Hematopoietic multipotent progenitor cell (in vitro differentiated cells): ENCODE measurements at regions not wholly inside any gene's neighbourhood (a gene's known extent, or its start where the extent isn't known, plus 50 kb on each side); places are given as distances from the start of the nearest gene placed in this dataset.
"Not testable (repeated sequence)": the region's sequence is repeated elsewhere in the genome, so short reads cannot be mapped to it uniquely, and the experiment has no call there.

Source experiments
- DNase-seq, 3 donors: peaks; one replicate each; pipeline ENCODE4 v3.0.0-alpha.2; 2011 to 2015; ENCODE audit warnings: low read depth in 2 of 3, low spot score in 2 of 3

DNA sequence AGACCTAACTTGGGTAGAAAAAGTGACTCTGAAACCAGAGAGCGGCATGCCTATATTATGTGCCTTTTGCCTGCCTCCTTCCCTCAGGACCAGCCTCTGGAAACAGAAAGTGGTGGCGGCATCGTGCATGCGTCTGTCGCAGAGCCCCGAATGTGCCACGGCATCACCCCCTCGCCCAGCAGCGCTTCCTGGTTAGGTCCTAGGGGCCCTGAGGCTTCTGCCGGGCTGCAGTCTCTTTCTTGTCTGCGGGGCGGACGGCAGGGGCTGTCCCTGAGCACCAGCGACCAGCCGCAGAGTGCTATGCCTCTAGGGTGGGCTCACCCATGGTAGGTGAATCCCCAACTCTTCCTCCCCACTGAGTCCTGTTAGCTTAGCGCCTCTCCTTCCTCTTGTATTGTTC, 68.7 kb downstream of the VSIG4 start:
- no peak for DNase-seq

DNA sequence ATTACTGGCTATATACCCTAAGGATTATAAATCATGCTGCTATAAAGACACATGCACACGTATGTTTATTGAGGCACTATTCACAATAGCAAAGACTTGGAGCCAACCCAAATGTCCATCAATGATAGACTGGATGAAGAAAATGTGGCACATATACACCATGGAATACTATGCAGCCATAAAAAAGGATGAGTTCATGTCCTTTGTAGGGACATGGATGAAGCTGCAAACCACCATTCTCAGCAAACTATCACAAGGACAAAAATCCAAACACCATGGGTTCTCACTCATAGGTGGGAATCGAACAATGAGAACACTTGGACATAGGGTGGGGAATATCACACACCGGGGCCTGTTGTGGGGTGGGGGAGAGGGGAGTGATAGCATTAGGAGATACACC, 72.7 kb downstream of the VSIG4 start:
- not testable (repeated sequence) for DNase-seq

DNA sequence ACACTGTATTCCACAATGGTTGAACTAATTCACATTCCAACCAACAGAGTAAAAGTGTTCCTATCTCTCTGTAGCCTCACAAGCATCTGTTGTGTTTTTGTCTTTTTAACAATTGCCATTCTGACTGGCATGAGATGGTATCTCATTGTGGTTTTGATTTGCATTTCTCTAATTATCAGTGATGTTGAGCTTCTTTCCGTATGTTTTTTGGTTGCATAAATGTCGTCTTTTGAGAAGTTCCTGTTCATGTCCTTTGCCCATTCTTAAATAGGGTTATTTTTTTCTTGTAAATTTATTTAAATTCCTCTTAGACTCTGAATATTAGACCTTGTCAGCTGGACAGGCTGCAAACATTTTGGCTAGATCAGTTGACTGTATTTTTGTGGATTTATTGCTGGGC, 78.2 kb downstream of the VSIG4 start:
- no peak for DNase-seq

DNA sequence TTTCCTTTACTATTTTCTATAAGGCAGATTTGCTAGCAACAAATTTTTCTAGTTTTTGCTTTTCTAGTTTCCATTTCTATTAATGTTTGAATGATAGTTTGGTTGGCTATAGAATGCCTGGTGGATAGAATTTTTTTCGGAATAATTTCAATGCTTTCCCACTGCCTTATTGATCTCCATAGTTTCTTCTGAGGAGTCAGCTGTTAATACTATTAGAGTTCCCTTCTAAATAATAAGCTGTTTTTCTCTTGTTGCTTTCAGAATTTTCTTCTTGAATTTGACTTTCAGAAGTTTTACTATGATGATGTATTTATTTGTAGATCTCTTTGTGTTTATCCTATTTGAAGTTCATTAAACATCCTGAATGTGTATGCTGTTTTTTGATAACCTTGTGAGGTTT, 91.8 kb downstream of the VSIG4 start:
- DNase-seq: no peak

DNA sequence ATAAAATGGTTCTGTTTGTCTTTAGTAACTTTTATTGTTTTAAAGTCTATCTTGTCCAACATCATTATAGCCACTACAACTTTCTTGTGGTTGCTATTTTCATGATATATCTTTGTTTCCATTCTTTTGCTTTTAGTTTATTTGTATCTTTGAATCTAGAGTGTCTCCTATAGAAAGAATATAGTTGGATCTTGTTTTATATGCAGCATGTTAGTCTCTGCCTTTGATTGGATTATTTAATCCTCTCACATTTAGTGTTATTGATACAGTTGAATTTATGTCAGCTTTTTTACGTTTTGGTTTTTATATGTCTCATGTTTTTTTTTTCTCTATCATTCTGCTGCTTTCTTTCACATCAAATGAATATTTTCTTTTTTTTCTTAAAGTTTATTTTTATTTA, 98.1 kb downstream of the VSIG4 start:
- DNase-seq: no peak

DNA sequence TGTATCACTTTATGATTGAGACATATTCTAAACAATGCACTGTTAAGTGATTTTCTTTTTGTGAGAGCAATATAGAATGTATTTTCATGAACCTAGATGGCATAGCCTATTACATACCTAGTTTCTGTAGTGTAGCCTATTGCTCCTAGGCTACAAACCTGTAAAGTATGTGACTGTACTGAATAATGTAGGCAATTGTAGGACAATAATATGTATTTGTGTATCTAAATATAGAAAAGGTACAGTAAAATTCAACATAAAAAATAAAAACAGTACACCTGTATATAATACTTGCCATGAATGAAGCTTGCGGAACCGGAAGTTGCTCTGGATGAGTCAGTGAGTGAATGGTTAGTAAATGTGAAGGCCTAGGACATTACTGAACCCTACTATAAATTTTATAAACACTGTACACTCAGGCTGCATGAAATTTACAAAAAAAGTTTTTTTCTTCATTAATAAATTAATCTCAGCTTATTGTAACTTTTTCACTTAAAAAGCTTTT, 106.7 kb downstream of the VSIG4 start:
- DNase-seq: no peak

DNA sequence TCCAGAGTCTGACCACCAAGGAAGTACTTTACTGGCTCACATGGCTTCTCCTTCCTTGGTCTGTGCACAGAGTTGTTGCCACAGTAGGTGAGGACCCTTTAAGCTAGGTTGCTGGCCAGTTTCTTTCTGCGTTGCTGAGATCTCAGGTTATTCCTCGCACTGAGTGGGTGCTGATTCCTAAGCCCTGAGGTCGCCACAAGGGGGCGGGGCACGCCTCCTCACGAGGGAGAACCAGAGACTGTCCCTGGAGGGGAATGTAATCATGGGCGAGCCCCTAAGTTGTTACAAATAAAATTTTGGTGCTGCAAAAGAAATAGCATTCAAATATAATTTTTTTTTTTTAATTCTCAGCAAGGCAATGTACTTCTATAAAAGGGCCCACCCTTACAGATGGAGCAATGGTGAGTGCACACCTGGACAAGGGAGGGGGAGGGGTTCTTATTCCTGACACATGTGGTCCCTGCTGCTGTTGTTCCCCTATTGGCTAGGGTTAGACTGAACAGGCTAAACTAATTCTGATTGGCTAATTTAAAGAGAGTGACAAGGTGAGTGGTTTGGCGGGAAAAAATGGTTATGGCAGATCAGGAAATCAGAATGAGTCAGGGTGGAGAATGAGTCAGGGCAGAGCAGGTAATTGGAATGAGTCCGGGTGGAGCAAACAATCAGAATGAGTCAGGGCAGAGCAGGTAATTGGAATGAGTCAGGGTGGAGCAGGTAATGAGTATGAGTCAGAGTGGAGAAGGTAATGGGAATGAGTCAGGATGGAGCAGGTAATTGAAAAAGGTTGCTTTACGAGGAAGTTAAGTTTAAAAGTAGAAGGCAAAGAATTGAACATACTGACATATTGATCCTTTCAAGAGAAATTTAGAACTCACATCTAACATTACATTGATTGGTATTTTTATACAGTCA, 107.5 kb downstream of the VSIG4 start:
- DNase-seq: no peak

DNA sequence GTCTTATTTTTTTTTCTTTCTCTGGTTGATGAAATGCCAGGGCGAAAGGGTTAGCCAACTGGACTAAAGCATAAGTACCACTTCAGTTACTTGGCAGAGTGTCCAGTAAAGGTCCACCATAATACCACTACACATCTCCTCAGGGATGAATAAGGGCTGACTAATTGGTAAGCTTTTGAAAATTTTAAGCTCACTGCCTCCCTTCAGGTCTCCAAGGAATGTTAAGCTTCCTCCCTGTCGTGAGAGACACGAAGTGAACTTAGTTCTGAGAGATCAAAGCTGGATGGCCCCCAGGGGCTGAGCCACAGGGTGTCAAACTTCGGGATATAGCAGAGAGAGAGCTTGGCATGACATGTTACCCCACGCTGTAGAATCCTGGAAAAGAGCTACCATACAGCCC, 111.4 kb downstream of the VSIG4 start:
- DNase-seq: no peak

DNA sequence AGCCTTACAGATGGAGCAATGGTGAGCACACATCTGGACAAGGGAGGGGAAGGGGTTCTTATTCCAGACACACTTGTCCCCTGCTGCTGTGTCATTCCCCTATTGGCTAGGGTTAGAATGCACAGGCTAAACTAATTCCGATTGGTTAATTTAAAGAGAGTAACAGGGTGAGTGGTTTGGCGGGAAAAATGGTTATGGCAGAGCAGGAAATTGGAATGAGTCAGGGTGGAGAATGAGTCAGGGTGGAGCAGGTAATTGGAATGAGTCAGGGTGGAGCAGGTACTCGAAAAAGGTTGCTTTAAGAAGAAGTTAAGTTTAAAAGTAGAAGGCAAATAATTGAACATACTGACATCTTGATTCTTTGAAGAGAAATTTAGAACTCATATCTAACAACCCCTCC, 112.5 kb downstream of the VSIG4 start:
- not testable (repeated sequence) for DNase-seq

DNA sequence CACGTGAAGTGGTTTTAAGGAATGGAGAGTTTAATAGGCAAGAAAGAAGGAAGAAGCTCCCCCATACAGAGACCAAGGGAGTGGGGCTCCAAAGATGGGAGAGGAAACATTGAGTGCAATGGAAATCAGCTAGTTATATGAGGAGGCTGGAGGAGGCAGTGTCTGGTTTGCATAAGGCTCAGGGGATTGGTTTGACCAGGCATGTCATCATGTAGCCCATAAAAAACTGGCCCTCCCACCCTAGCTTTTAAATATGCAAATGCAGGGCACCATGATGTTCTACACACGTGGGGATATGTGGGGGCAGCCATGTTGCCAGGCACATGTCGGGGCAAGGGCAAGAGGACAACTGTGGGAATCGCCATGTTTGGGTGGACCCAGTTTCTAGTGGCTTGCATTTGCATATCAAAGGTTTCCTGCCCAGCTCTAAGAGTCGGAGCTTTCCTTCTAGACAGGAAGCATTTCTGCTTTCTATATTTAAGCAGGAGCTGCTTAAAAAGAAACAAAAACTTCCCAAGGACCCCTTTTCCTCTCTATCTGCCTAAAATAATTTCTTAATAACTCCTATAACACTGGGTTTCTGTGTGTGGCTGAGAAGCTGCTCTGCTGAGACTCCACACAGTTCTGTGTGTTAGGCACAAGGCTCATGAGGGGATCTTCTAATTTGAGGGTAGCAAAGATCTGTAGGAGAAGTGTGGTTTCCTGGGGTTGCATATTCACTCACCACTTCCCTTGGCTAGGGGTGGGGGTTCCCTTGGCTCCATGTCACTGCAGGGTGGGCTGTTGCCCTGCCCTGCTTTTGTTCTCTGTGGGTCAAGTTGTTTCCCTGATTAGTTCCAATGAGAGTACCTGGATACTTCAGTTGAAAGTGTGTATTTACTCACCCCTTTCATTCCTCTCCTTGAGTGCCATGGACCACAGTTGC, 113.5 kb downstream of the VSIG4 start:
- peak in 2 of 3 donors; percentile 17 to 49 for DNase-seq

DNA sequence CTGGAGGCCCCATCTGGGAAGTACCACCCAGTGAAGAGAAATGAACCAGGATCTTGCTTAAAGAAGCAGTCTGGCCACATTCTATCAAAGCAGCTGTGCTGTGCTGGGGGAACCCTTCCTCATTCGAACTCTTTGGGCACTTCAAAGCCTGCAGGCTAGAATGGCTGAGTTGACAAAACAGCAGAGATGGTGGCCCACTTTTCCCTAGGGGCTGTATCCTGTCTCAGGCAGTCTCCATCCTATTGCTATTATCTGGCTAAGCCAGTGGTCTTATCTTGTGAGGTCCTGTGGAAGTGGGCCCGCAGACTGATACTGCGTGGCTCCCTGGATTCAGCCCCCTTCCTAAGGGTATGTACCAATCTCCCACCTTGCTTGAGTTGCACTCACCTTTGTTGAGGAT, 114.3 kb downstream of the VSIG4 start:
- DNase-seq: no peak

DNA sequence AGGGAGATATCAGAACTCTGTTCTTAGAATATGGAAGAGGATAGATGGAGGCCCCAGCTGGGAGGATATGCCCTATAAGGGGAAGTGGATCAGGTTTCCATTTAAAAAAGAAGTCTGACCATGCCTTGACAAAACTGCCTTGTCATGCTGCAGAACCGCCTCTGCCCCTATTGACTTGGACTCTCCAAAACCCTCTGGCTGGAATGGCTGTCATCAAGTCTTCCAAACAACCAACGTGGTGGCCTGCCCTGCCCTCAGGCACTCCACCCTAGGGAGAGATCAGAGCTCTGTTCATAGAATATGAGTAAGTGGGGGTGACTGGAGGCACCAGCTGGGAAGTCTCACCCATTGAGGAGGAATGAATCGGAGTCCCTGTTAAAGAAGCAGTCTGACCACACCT, 114.9 kb downstream of the VSIG4 start:
- peak in 1 of 3 donors; percentile 10 for DNase-seq

DNA sequence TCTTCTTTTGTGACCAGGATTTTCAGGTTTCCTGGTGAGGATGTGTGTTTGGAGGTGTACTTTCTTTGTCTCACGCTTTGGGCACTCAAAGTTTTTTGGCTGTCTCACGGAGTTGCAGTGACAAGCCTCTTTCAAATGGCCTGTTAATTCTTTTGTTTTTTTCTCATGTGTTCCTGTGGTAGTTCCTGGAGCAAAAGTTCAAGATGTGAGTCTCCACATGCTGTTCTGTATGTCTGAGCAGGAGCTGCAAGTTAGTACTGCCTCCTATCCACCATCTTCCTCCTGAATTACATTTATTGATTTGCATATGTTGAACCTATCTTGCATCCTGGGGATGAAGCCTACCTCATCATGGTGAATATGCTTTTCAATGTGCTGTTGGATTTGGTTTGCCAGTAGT, 118.5 kb downstream of the VSIG4 start:
- DNase-seq: no peak

DNA sequence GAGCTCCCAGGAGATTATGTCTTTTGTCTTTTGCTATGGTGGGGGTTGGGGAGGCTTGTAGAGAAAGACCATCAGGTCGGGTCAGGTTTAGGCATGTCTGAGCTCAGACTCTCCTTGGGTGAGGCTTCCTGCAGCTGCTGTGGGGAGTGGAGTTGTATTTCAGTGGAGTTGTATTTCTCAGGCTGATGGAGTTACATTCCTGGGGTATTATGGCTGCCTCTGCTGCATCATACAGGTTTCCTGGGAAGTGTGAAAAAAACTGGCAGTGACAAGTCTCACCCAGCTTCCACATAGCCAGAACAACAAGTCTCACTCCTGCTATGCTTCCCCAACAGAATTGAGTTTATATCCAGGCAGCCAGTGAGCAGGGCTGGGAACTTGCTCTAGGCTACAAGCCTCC, 119.3 kb downstream of the VSIG4 start:
- no peak for DNase-seq

DNA sequence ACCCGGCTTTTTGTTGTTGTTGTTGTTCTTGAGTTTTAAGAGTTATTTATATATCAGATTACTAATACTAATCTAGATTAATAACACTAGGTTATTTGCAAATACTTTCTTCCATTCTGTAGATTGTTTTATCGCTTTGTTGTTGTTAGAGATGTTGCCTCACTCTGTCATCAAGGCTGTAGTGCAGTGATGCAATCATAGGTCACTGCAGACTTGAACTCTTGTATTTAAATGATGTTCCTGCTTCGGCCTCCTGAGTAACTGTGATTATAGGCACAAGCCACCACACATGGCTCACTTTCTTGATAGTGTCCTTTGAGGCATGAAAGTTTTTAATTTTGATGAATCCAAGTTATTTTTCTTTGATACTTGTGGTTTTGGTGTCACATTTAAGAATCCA, 129.0 kb downstream of the VSIG4 start:
- no peak for DNase-seq

DNA sequence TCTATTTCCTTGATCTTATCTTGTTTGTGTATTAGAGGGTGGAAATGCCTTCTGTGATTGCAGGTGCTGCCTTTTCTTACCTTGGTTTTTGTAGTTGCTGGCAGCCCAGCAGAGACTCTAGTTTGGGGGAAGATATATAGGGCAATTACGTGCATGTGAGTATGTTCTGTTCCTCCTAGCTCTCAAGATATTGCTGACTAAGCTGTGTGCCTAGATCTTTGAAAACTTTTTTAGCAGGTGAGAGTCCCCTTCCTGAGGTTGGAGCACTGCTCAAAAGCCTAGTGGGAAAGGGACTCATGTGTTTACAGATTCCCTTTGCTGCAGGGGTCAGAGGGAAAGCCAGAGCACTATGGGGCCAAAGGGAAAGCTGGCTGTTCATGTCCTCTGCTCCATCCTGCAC, 136.1 kb downstream of the VSIG4 start:
- no peak for DNase-seq

DNA sequence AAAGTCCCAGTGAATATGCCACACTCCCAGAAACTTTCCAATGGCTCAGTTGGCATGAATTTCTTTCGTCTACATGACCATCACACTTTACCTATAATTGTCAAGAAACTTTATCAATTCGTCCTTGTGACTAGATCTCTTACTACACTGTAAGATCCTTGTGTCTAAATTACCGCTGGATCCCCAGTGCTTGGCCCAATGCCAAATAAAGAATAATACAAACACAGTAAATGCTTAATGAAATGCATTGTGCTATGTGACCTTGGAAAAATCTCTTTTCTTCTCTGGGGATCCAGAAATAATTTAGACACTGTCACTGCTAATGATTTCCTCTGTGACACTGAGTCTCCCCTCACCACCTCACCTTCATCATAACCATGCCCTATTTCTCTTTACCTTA, 137.9 kb downstream of the VSIG4 start:
- DNase-seq: no peak

DNA sequence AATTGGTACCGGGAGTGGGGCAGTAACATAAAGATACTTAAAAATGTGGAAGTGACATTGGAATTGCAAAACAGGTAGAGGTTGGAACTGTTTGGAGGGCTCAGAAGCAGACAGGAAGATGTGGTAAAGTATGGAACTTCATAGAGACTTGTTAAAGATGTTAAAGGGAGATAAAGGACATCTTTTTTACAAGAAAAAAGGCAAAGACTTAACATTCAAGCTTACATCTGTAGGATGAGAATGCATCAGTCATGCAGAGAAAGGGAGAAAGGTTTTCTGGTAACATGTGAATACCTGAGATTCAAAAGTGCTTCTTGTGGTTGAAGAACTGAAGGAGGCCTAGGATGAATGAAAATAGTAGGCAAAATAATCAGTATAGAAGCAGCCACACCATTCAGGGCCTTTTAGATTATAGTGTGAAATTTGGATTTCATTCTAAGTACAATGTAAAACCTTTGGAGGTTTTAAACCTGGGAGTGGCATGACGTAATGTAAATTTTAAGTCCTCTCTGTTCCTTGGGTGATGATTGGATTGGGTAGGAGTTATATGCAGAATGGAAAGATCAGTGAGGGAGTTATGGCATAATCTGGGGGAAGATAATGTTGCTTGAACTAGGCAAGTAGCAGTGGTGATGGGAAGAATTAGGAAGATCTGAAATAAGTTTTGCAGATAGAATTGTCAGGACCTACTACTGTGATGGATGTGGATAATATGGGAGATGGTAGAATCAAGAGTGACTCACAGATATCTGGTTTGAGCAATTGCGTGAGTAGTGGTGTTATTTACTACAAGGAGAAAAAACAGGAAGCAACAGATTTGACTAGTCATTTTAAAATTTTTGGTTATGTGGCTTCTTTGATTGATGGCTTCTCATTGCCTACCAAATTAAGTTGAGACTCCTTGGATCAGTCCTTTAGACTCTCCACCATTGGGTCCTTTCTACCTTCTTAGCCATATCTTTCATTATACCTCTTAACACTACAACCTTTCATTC, 138.7 kb downstream of the VSIG4 start:
- peak in 1 of 3 donors; percentile 36 for DNase-seq

DNA sequence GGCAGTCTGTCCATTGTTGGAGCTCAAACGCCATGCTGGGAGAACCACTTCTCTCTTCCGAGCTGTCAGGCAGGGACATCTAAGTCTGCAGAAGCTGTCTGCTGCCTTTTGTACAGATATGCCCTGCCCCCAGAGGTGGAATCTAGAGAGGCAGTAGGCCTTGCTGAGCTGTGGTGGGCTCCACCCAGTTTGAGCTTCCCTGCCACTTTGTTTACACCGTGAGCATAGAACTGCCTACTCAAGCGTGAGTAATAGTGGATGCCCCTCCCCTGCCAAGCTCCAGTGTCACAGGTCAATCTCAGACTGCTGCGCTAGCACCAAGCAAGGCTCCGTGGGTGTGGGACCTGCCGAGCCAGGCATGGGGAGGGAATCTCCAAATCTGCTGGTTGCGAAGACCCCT, 145.7 kb downstream of the VSIG4 start:
- no peak for DNase-seq

DNA sequence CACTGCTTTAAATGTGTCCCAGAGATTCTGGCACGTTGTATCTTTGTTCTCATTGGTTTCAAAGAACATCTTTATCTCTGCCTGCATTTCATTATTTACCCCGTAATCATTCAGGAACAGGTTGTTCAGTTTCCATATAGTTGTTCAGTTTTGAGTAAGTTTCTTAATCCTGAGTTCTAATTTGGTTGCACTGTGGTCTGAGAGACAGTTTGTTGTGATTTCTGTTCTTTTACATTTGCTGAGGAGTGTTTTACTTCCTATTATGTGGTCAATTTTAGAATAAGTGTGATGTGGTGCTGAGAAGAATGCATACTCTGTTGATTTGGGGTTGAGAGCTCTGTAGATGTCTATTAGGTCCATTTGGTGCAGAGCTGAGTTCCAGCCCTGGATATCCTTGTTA, 148.1 kb downstream of the VSIG4 start:
- DNase-seq: not testable (repeated sequence)
